ENCODE measurements at regions not wholly inside any gene's neighbourhood (a gene's known extent, or its start where the extent isn't known, plus 50 kb on each side); places are given as distances from the start of the nearest gene placed in this dataset.

DNA sequence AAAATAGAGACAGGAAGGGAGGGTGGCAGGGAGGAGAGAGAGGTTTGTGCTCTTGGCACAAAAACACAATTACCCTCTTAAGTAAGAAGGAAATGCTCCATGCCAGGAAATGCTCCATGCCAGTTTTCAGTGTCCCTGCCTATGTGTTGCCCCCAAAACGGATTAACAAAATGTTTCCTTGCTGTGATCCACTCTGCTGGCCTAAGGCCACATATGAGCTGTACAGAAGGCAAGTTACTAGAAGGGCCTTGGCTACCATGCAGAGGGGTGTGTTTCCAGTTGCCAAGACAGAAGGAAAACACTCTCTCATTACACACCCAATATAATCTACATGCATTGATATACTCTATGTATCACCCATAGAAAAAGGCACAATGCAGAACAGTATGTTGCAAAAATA is 98.2 kb upstream of the PTPRG start:
- POLR2A ChIA-PET: no interaction called here
- H3K27ac ChIP-seq (ENCODE audit: low read depth, low read length, poor library complexity, severe bottlenecking): no peak overlapping the region

DNA sequence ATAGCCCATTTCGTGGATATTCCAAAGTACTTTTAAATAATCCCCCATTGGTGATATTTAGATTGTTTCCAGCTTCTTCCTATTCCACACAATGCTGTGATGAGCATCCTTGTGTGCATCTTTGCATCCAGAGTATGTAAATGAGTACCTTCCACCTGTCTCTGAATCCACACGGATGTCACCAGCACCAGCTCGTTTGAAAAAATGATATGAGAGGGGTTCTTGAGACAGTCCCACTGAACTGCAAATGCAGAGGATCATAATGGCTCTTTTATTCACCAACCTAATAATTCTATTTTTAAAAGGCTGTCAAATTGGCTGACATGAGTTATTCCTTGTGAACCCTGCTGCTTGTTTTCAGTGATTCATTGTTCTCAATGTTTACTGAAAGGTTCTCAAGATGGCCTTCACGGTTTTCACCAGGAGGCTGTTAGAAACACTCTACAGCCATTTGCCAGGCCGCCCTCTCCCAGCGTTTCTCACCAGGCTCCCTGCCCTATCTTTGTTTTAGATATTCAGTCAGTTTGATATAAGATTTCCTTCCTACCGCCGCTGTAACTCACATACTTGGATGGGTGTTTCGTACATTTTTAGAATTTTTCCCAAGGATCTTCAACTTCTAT is 96.7 kb upstream of the PTPRG start:
- no peaks in the 10 kb centered on the region for H3K9me3 ChIP-seq (ENCODE audit: low read length)
- POLR2A ChIA-PET: interaction anchor here (0.7 kb wide), 1 partner anchor 26 kb away, joined by 3 read pairs; no protein-coding TSS in a partner anchor
- H3K79me2 ChIP-seq (ENCODE audit: insufficient read depth, low read depth, low read length): no peaks in the 10 kb centered on the region
- H2AFZ ChIP-seq (ENCODE audit: low read length): no peak overlapping the region
- CTCF ChIA-PET (ENCODE audit: unreplicated experiment): no interaction called here
- BruUV-seq (replicated peaks): no TSS peak
- intact Hi-C loops (cut with micrococcal nuclease; ENCODE audit: unreplicated experiment): no loop called here
- H3K36me3 ChIP-seq (ENCODE audit: insufficient read depth, low read length): no peaks in the 10 kb centered on the region
- no peak overlapping the region for H3K4me3 ChIP-seq (ENCODE audit: low read depth, low read length, poor library complexity, severe bottlenecking)
- H3K9me2 ChIP-seq (ENCODE audit: insufficient read depth, low read length): no peaks in the 10 kb centered on the region
- H3K27ac ChIP-seq (ENCODE audit: low read depth, low read length, poor library complexity, severe bottlenecking): no peak overlapping the region
- H4K20me1 ChIP-seq (ENCODE audit: insufficient read depth, low read length): no peaks in the 10 kb centered on the region
- no peak for DNase-seq (ENCODE audit: low spot score)
- no peak overlapping the region for H3K4me2 ChIP-seq (ENCODE audit: low read length)
- H3K4me1 ChIP-seq (ENCODE audit: insufficient read depth, low read length, poor library complexity, severe bottlenecking): no peaks in the 10 kb centered on the region
- TF ChIP-seq EZH2phosphoT487 (IDR thresholded peaks at IDR 0.05; ENCODE audit: borderline replicate concordance, low read depth, low read length): no peak
- TF ChIP-seq CTCF (conservative IDR thresholded peaks at IDR 0.05; ENCODE audit: low read length): no peak

More for the DNA sequence above, 98.2 kb upstream of the PTPRG start:
- no peak overlapping the region for H2AFZ ChIP-seq (ENCODE audit: low read length)
- BruUV-seq (replicated peaks): no TSS peak
- no peak for DNase-seq (ENCODE audit: low spot score)
- intact Hi-C loops (cut with micrococcal nuclease; ENCODE audit: unreplicated experiment): no loop called here
- TF ChIP-seq EZH2phosphoT487 (IDR thresholded peaks at IDR 0.05; ENCODE audit: borderline replicate concordance, low read depth, low read length) (no peak), CTCF (conservative IDR thresholded peaks at IDR 0.05; ENCODE audit: low read length) (no peak)
- H3K4me3 ChIP-seq (ENCODE audit: low read depth, low read length, poor library complexity, severe bottlenecking): no peak overlapping the region
- H3K79me2 ChIP-seq (ENCODE audit: insufficient read depth, low read depth, low read length): no peaks in the 10 kb centered on the region
- H3K9me3 ChIP-seq (ENCODE audit: low read length): no peaks in the 10 kb centered on the region
- no peak overlapping the region for H3K4me2 ChIP-seq (ENCODE audit: low read length)
- H3K4me1 ChIP-seq (ENCODE audit: insufficient read depth, low read length, poor library complexity, severe bottlenecking): no peaks in the 10 kb centered on the region
- CTCF ChIA-PET (ENCODE audit: unreplicated experiment): no interaction called here
- H3K36me3 ChIP-seq (ENCODE audit: insufficient read depth, low read length): no peaks in the 10 kb centered on the region
- no peaks in the 10 kb centered on the region for H3K9me2 ChIP-seq (ENCODE audit: insufficient read depth, low read length)
- H4K20me1 ChIP-seq (ENCODE audit: insufficient read depth, low read length): no peaks in the 10 kb centered on the region

DNA sequence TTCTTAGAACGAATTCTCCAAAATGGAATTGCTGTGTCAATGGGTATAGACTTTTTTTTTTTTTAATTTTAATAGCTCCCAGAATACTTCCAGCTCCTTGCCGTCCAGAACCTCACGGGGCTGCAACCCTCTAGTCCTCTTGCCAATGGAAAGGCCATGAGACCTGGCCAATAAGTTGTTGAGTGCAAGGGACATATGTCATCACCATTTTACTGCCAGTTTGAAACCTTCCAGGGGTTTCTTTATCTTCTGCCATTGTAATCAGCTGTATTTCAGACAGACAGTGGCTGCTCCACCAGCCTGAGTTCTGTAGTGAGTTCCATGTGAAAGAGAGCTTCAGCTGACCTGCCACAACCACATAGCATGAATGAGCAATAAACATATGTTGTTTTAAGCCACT is 95.0 kb upstream of the PTPRG start:
- ChIA-PET CTCF (ENCODE audit: unreplicated experiment) (no interaction called here), POLR2A (interaction anchor here (0.7 to 1.4 kb wide), 4 partner anchors 13 to 1937 kb away, joined by 3 to 4 read pairs (median 4); no protein-coding TSS in a partner anchor)
- Histone ChIP-seq H3K4me2 (ENCODE audit: low read length) (no peak overlapping the region), H3K9me2 (ENCODE audit: insufficient read depth, low read length) (no peaks in the 10 kb centered on the region), H2AFZ (ENCODE audit: low read length) (no peak overlapping the region), H4K20me1 (ENCODE audit: insufficient read depth, low read length) (no peaks in the 10 kb centered on the region), H3K27ac (ENCODE audit: low read depth, low read length, poor library complexity, severe bottlenecking) (no peak overlapping the region), H3K36me3 (ENCODE audit: insufficient read depth, low read length) (no peaks in the 10 kb centered on the region), H3K9me3 (ENCODE audit: low read length) (no peaks in the 10 kb centered on the region), H3K4me1 (ENCODE audit: insufficient read depth, low read length, poor library complexity, severe bottlenecking) (no peaks in the 10 kb centered on the region), H3K79me2 (ENCODE audit: insufficient read depth, low read depth, low read length) (no peaks in the 10 kb centered on the region), H3K4me3 (ENCODE audit: low read depth, low read length, poor library complexity, severe bottlenecking) (no peak overlapping the region)
- no TSS peak for BruUV-seq (replicated peaks)
- intact Hi-C loops (cut with micrococcal nuclease; ENCODE audit: unreplicated experiment): no loop called here
- no peak for DNase-seq (ENCODE audit: low spot score)
- TF ChIP-seq CTCF (conservative IDR thresholded peaks at IDR 0.05; ENCODE audit: low read length) (no peak), EZH2phosphoT487 (IDR thresholded peaks at IDR 0.05; ENCODE audit: borderline replicate concordance, low read depth, low read length) (no peak)
